ENCODE measurements at regions not wholly inside any gene's neighbourhood (a gene's known extent, or its start where the extent isn't known, plus 50 kb on each side); places are given as distances from the start of the nearest gene placed in this dataset.

DNA sequence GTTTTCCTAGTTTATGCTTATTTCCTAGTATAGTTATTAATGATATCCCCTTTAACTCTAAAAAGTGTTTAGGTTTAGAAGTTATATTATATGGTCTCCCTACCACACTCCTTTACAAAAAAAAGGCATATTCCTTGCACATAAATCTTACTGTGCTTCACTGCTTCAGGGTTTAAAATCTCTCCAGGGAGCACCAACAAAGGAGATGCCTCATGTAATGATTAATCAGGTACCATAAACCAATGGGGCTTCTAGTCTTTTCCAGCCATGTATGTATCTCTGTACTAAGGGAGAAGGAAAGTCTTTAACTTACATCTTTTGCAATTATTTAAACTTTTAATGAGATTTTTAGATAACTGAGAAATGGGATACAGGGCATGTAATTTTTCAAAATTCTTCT is 91.5 kb upstream of the RBMS3 start:
- H3K9ac ChIP-seq (ENCODE audit: insufficient read depth, low read length): no peak overlapping the region
- H3K36me3 ChIP-seq (ENCODE audit: control insufficient read depth, insufficient read depth, low read length): no peaks in the 10 kb centered on the region
- no peaks in the 10 kb centered on the region for H3K79me2 ChIP-seq (ENCODE audit: control insufficient read depth, insufficient read depth, low read length)
- H4K20me1 ChIP-seq (ENCODE audit: control insufficient read depth, extremely low read depth, insufficient read depth, low read length): no peaks in the 10 kb centered on the region
- TF ChIP-seq CTCF (conservative IDR thresholded peaks at IDR 0.05 in 1 of 2, IDR thresholded peaks at IDR 0.05 in 1 of 2; ENCODE audit: low read depth in 1 of 2, low read length in 2 of 2) (no peak), EZH2 (IDR thresholded peaks at IDR 0.05; ENCODE audit: low read length, missing control alignments) (no peak)
- no peak for DNase-seq (ENCODE audit: low read depth in 2 of 2)
- H3K27ac ChIP-seq (ENCODE audit: insufficient read depth, low read length): no peak overlapping the region
- H3K4me2 ChIP-seq (ENCODE audit: extremely low read depth, insufficient read depth, low read length): no peak overlapping the region
- H2AFZ ChIP-seq (ENCODE audit: low read length): no peak overlapping the region
- H3K27me3 ChIP-seq (ENCODE audit: control insufficient read depth, insufficient read depth, low read length): no peaks in the 10 kb centered on the region
- peaks cover 22% of the 10 kb centered on the region for H3K4me1 ChIP-seq (ENCODE audit: control insufficient read depth, extremely low read depth, insufficient read depth, low read length)
- H3K4me3 ChIP-seq (replicated peaks in 1 of 4; ENCODE audit: control extremely low read depth in 1 of 4, insufficient read depth in 1 of 4, low read depth in 3 of 4, low read length in 4 of 4): no peak overlapping the region
- H3K9me3 ChIP-seq (ENCODE audit: control insufficient read depth, insufficient read depth, low read depth, low read length): no peaks in the 10 kb centered on the region

- Histone ChIP-seq H3K4me2 (ENCODE audit: extremely low read depth, insufficient read depth, low read length) (no peak overlapping the region), H3K9ac (ENCODE audit: insufficient read depth, low read length) (no peak overlapping the region), H3K27me3 (ENCODE audit: control insufficient read depth, insufficient read depth, low read length) (no peaks in the 10 kb centered on the region), H3K36me3 (ENCODE audit: control insufficient read depth, insufficient read depth, low read length) (no peaks in the 10 kb centered on the region), H3K4me3 (replicated peaks in 1 of 4; ENCODE audit: control extremely low read depth in 1 of 4, insufficient read depth in 1 of 4, low read depth in 3 of 4, low read length in 4 of 4) (no peak overlapping the region), H3K27ac (ENCODE audit: insufficient read depth, low read length) (no peak overlapping the region), H3K9me3 (ENCODE audit: control insufficient read depth, insufficient read depth, low read depth, low read length) (no peaks in the 10 kb centered on the region), H4K20me1 (ENCODE audit: control insufficient read depth, extremely low read depth, insufficient read depth, low read length) (no peaks in the 10 kb centered on the region), H3K4me1 (ENCODE audit: control insufficient read depth, extremely low read depth, insufficient read depth, low read length) (no peaks in the 10 kb centered on the region), H2AFZ (ENCODE audit: low read length) (no peak overlapping the region), H3K79me2 (ENCODE audit: control insufficient read depth, insufficient read depth, low read length) (no peaks in the 10 kb centered on the region)
- TF ChIP-seq CTCF (conservative IDR thresholded peaks at IDR 0.05 in 1 of 2, IDR thresholded peaks at IDR 0.05 in 1 of 2; ENCODE audit: low read depth in 1 of 2, low read length in 2 of 2): no peak
- TF ChIP-seq EZH2 (IDR thresholded peaks at IDR 0.05; ENCODE audit: low read length, missing control alignments): no peak
- DNase-seq (ENCODE audit: low read depth in 2 of 2): no peak
Measured at GRCh38 chr3:29194139-29194538, 86.7 kb upstream of the RBMS3 start.

- H3K9me3 ChIP-seq (ENCODE audit: control insufficient read depth, insufficient read depth, low read depth, low read length): no peaks in the 10 kb centered on the region
- H4K20me1 ChIP-seq (ENCODE audit: control insufficient read depth, extremely low read depth, insufficient read depth, low read length): no peaks in the 10 kb centered on the region
- peak in 1 of 2 donors; percentile 77 for DNase-seq (ENCODE audit: low read depth in 2 of 2)
- TF ChIP-seq CTCF (conservative IDR thresholded peaks at IDR 0.05 in 1 of 2, IDR thresholded peaks at IDR 0.05 in 1 of 2; ENCODE audit: low read depth in 1 of 2, low read length in 2 of 2) (no peak), EZH2 (IDR thresholded peaks at IDR 0.05; ENCODE audit: low read length, missing control alignments) (no peak)
- no peaks in the 10 kb centered on the region for H3K4me1 ChIP-seq (ENCODE audit: control insufficient read depth, extremely low read depth, insufficient read depth, low read length)
- H3K79me2 ChIP-seq (ENCODE audit: control insufficient read depth, insufficient read depth, low read length): no peaks in the 10 kb centered on the region
- H3K27ac ChIP-seq (ENCODE audit: insufficient read depth, low read length): no peak overlapping the region
- no peak overlapping the region for H2AFZ ChIP-seq (ENCODE audit: low read length)
- H3K4me2 ChIP-seq (ENCODE audit: extremely low read depth, insufficient read depth, low read length): no peak overlapping the region
- no peak overlapping the region for H3K9ac ChIP-seq (ENCODE audit: insufficient read depth, low read length)
- H3K36me3 ChIP-seq (ENCODE audit: control insufficient read depth, insufficient read depth, low read length): no peaks in the 10 kb centered on the region
- H3K4me3 ChIP-seq (replicated peaks in 1 of 4; ENCODE audit: control extremely low read depth in 1 of 4, insufficient read depth in 1 of 4, low read depth in 3 of 4, low read length in 4 of 4): no peak overlapping the region
- no peaks in the 10 kb centered on the region for H3K27me3 ChIP-seq (ENCODE audit: control insufficient read depth, insufficient read depth, low read length)
Measured at GRCh38 chr3:29195056-29195455, 85.8 kb upstream of the RBMS3 start.

Measured in fibroblast of lung (primary cell).